Fibroblast of the conjunctiva (primary cell): ENCODE measurements at regions not wholly inside any gene's neighbourhood (a gene's known extent, or its start where the extent isn't known, plus 50 kb on each side); places are given as distances from the start of the nearest gene placed in this dataset.
"Not testable (repeated sequence)": the region's sequence is repeated elsewhere in the genome, so short reads cannot be mapped to it uniquely, and the experiment has no call there.

Experiments used
- DNase-seq: peaks from one replicate; pipeline ENCODE4 v3.0.0-alpha.2; 2010; ENCODE audit warnings: low read depth

DNA sequence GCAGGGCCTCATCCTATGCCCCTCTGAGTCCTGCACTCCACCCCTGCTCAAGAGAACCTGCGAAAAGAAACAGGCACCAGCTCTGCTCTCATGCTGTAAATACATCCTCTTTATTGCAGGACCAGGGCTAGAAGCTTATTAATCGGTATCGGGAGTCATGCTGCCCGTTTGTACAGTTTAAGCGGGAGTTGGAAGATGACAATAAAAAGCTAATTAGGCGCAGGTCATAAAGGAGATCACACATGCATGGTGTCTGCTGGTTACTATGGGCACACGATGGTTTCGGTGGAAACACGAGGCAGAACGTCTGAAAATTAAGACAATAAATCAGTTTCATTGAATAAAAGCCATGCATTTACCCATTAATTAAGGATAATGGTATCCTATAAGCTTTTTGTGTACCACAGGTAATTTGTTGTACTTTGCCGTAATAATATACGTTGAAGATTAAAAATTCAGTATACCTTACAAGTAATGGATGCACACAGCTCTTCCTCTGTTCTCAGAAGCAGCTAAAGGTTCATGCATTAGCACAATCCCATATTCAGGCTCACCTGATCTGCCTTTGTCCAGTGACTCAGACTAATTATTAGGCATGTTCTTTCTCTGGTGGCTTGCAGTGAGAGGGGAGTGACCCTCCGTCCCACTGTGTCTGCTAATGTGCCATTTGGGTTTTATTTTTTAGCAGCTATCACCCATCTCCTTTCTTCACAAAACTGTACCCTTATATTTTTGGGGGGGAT, 406.0 kb downstream of the TSHZ3 start:
- DNase-seq: no peak

DNA sequence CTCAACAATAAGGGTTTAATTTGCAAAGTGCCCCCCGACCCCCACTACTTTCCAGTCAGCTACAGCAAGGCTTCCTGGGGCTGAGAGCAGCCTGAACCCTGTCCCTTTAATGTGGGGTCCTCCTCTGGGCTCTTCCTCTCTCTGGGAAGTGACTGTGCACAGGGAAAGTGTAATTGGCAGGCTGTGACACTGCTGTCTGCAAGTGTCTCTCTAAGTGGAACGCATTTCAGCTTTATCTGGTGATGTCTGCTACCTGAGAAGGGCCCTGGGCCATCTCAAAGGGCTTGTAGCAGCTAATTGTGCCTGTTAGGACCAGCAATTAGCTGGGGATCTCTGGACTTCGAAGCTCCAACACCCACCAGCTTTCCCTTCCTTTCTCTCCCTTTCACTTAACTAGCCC, 406.6 kb downstream of the TSHZ3 start:
- no peak for DNase-seq

DNA sequence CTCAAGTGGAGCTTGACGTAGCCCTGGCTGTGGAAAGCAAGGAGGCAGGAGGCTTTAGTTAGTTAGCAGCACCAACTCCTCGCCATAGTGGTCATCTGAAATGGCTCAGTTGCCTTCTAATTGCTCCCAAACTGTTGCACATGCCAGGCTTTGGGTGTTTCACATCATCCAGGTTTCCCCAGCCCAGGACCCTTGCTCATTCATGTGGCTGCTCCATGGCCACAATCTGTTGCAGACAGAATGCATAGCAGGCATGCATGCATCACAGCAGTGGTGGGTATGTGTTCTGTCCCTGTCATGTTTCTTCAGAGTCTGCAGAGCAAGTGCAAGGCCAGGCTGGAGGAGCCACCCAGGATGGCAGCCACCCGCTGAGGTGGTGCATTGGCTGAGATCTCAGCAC, 407.6 kb downstream of the TSHZ3 start:
- DNase-seq: no peak

DNA sequence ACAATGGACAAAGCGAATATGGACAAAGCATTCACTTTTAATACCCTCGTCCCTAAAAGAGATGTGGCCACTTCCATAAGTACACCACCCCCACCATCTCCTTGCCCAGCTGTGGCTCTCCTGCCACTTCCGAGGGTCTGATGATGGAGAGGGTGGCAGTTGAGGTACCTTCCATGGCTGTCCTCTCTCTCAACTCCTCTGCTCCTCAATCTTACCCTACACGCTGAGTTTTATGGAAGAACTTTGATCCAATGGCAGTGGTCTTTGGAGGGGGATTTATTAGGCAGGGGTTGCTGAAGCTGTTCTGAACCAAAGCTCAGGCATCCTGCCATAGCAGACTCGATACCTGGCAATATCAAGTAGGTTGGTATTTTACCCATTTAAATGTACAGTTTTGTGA, 413.0 kb downstream of the TSHZ3 start:
- DNase-seq: no peak

DNA sequence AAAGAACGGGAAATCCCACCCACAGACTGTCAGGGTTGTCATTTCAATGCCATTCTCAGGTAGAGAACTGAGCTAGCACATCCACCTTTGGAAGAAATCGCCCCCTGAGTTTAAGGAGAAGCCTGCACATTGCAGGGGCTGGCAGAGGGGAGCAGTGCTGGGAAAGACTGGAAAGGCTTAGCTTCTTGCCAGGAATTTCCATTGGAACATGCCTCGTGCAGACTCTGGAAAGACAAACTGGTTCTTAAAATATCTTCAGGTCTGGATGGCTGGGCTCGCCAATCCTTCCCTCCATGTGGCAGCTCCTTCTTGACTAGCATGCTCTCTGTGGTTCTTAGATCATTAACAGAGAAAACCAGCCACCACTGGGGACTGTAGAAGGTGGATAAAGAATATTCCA, 414.1 kb downstream of the TSHZ3 start:
- DNase-seq: no peak

DNA sequence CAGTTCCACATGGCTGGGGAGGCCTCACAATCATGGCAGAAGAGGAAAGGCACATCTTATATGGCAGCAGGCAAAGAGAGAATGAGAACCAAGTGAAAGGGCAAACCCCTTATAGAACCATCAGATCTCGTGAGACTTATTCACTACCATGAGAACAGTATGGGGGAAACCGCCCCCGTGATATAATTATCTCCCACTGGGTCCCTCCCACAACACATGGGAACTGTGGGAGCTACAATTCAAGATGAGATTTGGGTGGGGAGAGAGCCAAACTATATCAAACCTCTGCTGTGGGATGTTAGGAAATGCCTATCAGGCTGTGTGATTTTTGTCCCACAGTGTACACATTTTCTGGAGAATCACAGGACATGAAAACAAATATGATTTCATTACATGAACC, 415.8 kb downstream of the TSHZ3 start:
- DNase-seq: not testable (repeated sequence)

DNA sequence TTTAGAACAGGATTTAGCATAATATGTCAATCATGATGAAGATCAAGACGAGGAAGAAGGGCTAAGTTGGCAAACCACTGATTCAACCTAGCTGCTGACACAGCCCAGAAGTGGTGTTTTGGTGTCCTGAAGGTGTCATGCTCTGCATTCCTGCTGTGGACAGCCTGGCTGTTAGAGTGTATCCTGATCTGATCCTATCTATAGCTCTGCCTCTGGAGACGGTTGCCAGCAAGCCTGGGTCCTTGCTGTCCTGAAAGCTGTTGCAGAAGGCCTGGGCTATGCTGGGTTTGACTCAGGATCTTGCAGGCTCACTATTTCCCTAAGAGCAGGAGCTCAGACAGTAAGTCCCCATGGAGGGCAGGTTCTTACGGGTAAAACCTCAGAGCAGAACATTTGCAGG, 416.4 kb downstream of the TSHZ3 start:
- no peak for DNase-seq

DNA sequence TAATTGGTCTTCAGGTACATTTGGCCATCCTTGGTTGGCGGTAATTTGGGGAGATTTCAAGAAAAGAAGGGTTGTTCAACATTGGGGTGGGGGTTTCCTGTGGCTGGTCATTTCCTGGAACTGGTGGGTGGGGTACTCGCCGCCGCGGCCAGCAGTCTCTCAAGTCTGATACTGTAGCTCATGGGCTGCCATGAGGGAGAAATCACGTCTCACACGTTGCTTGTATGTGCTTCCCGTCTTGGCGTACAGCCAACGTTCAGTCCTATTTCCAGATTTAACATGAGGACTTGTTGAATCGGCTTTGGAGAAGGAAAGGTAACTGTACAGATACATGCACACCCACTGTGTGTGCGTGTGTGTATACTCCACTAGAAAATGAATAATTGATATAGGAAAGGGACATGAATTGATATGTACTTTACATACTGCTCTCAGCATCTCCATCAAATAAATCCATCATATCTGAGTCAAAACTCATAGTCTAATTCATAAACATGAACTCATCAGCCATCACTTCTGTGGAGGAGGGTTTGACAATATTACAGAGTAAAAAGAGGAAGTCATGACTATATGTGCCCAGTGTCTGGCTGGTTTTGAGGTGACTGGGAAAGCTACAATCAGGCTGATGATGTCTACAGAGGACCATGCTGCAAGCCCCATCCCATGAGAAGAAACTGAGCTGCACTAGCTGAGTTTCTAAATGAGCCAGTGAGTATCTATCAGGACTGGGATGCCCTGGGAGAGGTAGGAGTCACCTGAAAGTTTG, 418.1 kb downstream of the TSHZ3 start:
- DNase-seq: no peak

DNA sequence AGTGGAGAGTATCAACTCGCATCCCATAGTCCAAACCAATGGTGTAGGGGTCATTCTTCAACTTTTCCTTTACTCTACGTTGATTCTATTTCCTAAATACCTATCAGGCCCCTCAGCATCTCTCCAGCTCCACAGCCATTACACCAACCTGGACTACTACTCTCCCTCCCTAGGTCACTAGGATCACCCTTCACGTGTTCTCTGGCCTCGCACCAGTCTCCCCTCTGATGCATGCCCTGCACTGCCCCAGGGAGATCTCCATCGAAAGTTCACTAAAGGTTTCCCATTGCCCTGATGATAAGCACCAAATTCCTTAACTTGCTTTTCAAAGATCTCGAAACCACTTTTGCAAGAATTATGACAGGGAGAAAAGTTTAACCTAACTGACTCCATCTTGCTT, 421.5 kb downstream of the TSHZ3 start:
- no peak for DNase-seq

DNA sequence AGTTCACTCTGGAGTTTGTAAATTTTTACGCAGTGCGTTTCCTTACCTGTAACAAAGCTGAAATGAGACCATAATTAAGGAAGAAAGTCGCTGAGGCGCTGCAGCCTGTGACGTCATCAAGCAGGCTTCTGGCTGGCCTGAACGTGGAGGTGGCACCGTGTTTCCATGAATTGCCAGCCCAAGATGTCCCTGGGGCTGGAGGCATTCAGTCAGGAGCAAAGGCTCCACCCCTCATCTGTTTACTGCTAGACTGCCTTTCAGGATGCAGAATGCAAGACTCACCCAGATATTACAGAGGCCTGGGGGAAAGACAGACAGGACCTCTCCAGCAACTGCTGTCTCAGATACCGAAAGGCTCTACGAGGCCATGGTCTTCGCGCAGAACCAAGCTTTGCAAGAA, 424.6 kb downstream of the TSHZ3 start:
- no peak for DNase-seq

DNA sequence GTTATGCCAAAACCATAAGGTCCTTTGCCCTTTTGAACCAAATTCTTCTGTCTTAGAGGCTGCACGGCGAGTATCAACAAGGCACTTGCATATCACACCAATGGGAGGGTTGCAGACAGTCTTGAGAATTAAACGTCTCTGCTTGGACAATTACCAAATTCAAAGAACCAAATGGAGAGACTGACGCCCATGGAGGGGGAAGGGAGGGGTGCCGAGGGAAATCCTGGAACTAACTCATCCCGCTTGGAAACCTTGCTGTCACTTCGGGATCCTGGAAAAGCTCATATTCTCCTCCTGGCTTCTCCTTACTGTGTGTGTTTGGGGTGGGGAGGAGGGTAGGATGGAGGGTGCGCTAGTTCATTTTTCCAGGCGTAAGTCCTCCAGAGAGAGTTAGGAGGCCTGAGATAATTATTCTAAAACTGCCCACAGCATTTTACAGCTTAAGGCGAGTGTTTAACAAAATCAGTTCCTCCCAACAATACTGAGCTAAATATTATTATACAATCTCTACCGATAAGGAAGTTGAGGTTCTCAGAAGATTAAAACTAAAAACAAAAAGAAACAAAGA, 425.1 kb downstream of the TSHZ3 start:
- no peak for DNase-seq

DNA sequence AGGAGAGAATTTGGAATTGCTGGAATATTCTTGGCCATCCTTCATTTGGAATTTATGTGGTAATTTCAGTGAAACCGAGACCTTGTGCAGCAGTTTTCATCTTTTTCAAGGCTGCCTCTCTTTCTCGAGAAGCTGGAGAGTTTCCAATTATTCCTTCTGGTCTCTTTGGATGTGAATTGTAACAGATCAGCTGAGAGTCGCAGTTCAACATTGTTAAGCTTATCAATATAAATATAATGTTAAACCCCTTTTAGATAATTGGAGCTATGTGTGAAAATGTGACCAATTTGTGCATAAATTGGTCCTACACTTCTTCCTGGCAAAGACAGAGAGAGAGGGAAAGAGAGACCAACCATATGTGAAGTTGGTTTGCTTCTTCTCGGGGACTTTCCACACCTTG, 425.6 kb downstream of the TSHZ3 start:
- DNase-seq: no peak

DNA sequence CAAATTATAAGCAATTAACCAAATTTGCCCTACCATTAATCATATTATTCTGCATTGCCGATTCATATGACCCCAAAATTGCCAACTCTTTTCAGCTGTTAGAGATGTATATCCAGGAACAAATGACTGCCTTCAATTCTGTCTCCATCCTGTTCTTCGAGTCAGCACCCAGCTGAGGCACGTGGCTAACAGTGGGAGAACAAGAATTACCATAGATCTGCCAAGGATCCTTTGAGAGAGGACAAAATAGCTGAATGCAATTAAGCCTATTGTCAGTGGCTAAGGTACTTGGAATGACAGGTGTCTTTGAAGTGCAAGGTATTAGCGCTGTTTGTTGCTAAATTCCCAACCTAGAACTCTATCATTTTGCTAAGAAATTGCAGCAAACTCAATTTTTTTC, 426.1 kb downstream of the TSHZ3 start:
- DNase-seq: no peak

DNA sequence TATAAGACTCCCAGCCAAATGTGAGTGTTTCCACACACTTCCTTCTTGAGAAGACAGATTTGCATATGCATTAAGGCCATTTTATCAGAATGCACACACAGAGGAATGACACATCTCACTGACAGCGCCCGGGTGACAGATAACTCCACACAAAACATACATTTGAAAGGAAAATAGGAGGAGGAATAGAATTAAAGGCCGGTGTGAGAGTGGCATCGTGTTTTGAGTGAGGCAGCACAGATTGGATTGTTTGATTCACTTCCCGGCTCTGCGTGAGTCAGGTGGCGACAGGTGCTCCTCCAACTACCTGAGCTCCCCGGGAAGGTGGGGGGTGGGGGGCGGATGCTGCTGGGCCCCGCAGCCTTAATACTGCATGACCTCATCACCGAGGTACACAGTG, 429.0 kb downstream of the TSHZ3 start:
- DNase-seq: no peak

DNA sequence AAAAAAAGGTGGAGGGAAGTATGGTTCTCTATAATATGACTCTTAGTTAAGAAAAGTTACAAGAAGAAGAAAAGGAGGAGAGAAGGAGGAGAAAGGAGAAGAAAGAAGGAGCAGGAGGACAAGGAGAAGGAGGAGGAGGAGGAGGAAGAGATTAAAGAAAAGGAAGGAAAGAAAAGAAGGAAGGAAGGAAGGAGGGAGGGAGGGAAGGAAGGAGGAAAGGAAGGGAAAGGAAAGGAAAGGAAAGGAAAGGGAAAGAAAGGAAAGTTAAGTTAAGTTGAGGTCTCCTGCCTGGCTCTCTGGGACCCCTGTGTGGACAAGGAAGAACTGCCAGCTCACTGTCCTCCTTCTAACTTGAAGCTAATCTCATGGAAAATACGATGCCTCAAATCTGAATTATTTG, 429.5 kb downstream of the TSHZ3 start:
- DNase-seq: no peak

DNA sequence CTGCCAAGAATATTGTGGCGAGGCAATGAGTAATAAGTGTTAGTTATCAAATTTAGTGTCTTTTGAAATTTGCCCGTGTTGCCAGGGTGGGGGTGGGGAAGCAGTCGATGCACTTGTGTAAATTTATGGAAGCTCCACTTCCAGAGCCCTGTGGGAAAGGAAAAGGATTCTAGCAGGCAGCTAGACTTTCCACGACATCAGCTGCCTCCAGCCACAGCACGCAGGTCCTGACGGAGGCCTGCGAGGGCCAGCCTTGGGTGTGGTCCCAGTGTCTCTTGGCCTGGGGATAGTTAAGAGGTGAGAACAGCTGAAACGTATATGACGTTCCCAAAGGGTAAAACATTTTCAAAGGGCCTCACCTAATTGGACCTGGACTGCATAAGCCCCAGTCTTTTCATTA, 433.0 kb downstream of the TSHZ3 start:
- DNase-seq: no peak

DNA sequence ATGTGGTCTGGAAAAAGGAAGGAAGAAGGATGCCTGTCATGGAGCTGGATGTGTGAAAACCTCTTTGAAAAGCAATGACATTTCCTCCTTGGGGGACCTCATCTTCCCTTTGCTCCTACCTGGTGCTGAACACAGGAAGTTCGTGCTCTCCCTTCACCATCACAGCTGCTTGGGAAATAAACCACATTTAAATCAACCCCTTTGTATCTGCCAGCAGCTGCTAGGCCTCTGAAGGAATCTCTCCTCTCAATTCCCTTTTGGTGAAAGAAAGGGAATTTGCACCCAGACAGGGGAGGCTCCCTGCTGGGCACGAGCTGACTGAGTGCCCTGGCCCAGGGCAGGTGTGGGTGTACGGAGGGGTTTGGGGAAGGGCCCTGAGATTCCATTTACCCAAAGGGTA, 437.7 kb downstream of the TSHZ3 start:
- DNase-seq: no peak

DNA sequence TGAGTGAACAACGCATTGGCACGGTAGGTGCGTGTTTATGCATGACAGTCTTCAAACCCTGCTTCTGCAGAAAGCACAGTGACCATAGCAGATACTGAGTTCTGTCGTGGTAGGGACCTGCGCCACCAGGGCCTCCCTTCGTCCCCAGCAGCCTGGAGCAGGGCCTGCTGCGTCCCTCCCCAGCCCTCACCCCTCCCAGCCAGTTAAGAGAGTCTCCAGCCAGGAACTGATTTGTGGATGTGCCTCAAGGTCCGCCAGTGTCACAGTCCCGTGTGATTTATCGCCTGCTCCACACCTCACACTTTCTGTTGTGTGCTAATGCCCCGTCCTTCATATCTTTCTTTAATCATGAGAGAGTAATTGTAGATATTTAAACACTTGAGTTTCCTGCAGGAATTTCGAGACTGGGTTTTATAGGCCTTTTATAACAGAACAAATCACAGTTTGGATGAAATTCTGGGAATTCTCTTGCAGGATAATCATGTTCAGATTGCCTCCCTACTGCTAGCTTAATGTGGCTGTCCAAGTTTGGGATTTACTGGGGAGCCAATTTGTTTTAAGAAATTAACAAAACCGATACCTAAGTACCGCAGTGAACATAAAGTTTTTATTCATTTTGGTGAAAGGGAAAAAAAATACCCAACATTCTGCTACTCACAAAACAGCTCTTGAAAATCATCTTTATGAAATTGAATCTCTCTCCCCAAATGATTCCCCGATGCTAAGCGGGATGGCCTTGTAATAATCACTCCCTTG, 438.6 kb downstream of the TSHZ3 start:
- DNase-seq: no peak

DNA sequence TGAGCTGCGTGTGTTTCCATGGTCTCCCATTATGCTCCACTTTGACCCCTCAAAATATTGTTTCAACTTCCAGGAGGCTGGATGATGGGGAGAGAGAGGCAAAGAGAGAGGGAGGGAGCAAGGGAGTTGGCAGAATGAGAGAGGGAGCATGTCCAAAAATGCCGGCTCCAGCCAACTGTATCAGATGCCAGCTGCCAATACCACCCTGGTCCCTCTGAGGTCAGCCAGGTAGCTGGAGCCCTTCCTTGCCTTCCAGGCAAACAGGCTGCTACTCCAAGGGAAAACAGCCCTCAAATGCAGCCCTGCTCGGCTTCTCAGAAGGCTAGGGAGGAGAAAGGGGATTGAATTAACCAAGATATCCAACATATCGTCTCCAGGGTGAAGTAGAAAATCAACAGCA, 440.0 kb downstream of the TSHZ3 start:
- no peak for DNase-seq

DNA sequence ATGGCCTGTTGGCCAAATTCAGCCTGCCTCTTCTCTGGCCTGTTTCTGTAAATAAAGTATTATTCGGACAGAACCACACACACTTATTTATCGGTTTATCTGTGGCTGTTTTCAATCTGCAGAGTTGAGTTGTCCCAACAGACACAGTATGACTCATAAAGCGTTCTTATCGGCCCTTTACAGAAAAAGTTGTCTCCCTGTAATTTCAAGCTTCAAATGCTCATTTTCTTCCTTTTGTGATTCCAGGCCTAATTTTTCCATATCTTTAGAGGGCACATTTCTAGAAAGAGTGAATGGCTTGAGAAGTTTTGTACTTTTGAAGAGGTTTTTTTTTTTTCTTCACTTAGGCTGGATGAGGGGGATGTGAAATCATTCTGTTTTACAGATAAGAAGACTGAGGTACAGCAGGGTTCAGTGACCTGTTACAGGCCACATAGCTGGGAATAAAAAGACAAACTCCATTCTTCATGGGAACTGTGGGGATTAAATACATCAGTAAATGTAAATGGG, 440.9 kb downstream of the TSHZ3 start:
- no peak for DNase-seq

DNA sequence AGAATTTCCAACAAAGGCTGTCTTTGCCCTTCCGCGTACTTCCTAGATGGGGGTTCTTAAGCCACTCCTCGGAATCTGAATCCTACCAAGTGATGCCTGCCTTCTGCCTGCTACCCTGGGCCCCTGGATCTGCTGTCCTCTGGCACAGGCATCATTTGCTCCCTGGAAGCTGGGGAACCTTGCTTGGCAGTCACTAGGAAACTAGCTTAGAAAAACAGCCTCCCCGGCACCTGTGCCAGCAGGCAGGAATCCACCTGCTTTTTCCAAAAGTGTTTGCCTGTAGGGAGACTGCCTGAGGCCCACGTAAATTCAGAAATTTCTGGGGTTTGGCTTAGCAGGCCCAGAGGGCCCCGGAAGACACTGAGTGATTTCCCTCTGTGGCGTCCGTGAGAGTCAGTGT, 442.4 kb downstream of the TSHZ3 start:
- no peak for DNase-seq

DNA sequence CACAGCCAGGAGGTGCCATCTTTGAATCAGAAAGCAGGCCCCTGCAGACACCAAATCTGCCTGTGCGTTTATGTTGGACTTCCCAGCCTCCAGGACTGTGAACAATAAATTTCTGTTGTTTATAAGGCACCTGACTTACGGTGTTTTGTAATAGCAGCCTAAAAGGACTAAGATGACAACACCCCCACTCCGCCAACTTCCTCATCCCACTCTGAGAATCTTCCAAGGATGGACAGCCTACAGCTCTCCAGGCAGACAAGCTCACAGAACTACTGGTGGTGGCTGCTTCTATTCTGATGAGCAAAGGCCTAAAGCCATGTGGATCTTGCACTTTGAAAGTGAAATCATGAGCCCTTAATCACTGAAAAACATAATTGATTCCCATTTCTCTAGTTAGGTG, 449.2 kb downstream of the TSHZ3 start:
- no peak for DNase-seq
